ENCODE measurements at regions not wholly inside any gene's neighbourhood (a gene's known extent, or its start where the extent isn't known, plus 50 kb on each side); places are given as distances from the start of the nearest gene placed in this dataset.

DNA sequence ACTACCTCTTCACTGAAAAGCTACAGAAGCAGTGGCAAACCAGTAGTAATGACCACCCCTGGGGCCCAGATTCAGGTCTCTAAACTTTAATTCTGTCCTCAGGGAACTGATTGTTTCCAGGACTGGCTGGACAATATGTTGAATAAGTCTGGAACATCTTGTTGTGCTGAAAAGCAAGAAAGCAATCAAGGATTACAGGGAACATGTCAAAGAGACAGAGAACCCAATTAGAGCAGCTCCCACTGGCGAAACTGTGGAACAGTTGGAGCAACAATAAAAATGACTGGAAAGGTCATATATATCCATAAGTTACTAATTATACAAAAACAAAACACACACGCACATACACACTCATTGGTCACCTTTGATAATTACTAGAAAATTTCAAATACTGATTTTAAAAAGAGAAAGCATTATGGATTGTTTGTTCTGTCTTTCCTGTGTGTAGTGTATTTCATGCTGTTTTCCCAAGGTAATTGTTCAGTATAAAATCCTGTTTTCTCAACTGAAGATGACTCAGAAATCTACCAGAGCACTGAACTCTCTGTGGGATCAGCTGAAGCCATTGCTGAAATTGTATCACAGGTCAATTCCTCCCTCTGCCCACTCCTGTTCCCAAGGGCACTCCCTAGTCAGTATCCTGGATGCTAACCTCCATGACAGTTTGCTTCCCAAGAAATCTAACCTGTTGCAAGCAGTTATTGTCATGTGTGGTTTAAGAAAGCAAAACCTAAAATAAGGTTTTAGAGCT is 83.6 kb upstream of the RGS1 start:
- no peak for TF ChIP-seq POLR2A (IDR thresholded peaks at IDR 0.05; ENCODE audit: low read length)
- TF ChIP-seq GATA1 (IDR thresholded peaks at IDR 0.05; ENCODE audit: low read depth, low read length), result no peak
